ENCODE measurements at regions not wholly inside any gene's neighbourhood (a gene's known extent, or its start where the extent isn't known, plus 50 kb on each side); places are given as distances from the start of the nearest gene placed in this dataset.

GRCh38 chr7:156534925-156535324 is 105.6 kb upstream of the RNF32 start:
- CTCF ChIA-PET (ENCODE audit: partially characterized antibody), result no interaction called here
- Mint-ChIP-seq H3K4me3 (no peak overlapping the region), H3K9me3 (peaks cover 0 to 4% (median 0%) of the 10 kb centered on the region in 8 donors), H3K4me1 (no peaks in the 10 kb centered on the region), H3K36me3 (no peaks in the 10 kb centered on the region), H3K27ac (no peak overlapping the region), H3K27me3 (peaks cover 2 to 3% of the 10 kb centered on the region in 2 donors)
- H3K27ac ChIP-seq (ENCODE audit: low read depth, low read length), result no peak overlapping the region
- no peaks in the 10 kb centered on the region for H3K4me1 ChIP-seq (ENCODE audit: insufficient read depth, low read length)
- no peak for DNase-seq
- H3K9me3 ChIP-seq (ENCODE audit: control insufficient read depth in 1 of 2, low read length in 2 of 2), result no peaks in the 10 kb centered on the region
- no peak overlapping the region for H3K4me3 ChIP-seq (ENCODE audit: low read length in 2 of 2)
- H3K36me3 ChIP-seq (ENCODE audit: insufficient read depth, low read length), result no peaks in the 10 kb centered on the region
- H3K27me3 ChIP-seq (ENCODE audit: insufficient read depth, low read length), result no peaks in the 10 kb centered on the region
- POLR2A ChIA-PET (ENCODE audit: partially characterized antibody), result no interaction called here
- intact Hi-C loops (cut with micrococcal nuclease), result no loop called here

DNA sequence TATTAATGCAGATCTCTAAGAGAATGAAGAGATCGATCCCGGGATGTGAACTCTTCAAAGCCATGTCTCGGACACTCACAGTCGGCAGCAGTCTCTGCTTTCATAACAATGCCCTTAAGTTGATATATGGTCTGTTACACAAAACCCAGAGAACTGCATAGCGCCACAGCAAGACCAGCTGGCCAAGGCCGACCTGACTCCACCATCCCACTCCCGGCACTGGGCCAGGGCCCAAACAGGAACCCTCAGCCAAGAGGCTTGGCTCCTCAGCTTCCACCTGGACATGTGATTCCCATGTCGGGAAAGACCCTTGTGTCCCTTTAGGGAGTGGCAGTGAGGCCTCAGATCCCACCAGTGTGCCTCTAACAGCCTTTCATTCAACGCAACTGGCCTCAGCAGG is 106.6 kb upstream of the RNF32 start:
- H3K27me3 Mint-ChIP-seq, result peaks cover 2 to 3% of the 10 kb centered on the region in 2 donors
- CTCF ChIA-PET (ENCODE audit: partially characterized antibody), result no interaction called here
- H3K36me3 Mint-ChIP-seq, result no peaks in the 10 kb centered on the region

DNA sequence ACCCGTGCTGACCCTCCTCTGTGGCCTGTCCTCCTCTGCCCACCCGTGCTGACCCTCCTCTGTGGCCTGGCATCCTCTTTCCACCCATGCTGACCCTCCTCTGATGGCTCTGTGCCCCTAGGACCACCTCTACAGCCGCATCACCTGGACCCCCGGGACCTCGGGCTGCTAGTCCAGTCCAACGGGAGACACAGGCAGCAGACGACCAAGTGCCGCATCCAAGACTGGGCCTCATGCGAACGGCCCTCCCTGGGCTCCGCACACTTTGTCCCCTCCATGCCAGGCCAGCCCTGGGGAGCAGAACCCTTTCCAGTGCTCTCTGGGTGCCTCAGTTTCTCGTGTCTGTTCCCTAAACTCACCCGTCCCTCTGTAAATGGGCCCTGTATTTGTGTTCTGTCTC is 107.2 kb upstream of the RNF32 start:
- POLR2A ChIA-PET (ENCODE audit: partially characterized antibody), result no interaction called here
- DNase-seq, result no peak
- intact Hi-C loops (cut with micrococcal nuclease), result no loop called here
- H3K36me3 ChIP-seq (ENCODE audit: insufficient read depth, low read length), result no peaks in the 10 kb centered on the region
- peaks cover 2 to 3% of the 10 kb centered on the region in 2 donors for H3K27me3 Mint-ChIP-seq
- H3K4me1 ChIP-seq (ENCODE audit: insufficient read depth, low read length), result no peaks in the 10 kb centered on the region
- CTCF ChIA-PET (ENCODE audit: partially characterized antibody), result no interaction called here
- H3K4me3 ChIP-seq (ENCODE audit: low read length in 2 of 2), result no peak overlapping the region
- no peaks in the 10 kb centered on the region for H3K4me1 Mint-ChIP-seq
- H3K9me3 Mint-ChIP-seq, result peaks cover 0 to 4% (median 0%) of the 10 kb centered on the region in 8 donors
- H3K4me3 Mint-ChIP-seq, result no peak overlapping the region
- H3K27ac ChIP-seq (ENCODE audit: low read depth, low read length), result no peak overlapping the region
- no peaks in the 10 kb centered on the region for H3K27me3 ChIP-seq (ENCODE audit: insufficient read depth, low read length)
- H3K27ac Mint-ChIP-seq, result no peak overlapping the region
- H3K36me3 Mint-ChIP-seq, result no peaks in the 10 kb centered on the region
- H3K9me3 ChIP-seq (ENCODE audit: control insufficient read depth in 1 of 2, low read length in 2 of 2), result no peaks in the 10 kb centered on the region

More for the DNA sequence above, 106.6 kb upstream of the RNF32 start:
- intact Hi-C loops (cut with micrococcal nuclease), result no loop called here
- H3K4me3 ChIP-seq (ENCODE audit: low read length in 2 of 2), result no peak overlapping the region
- H3K9me3 ChIP-seq (ENCODE audit: control insufficient read depth in 1 of 2, low read length in 2 of 2), result no peaks in the 10 kb centered on the region
- Mint-ChIP-seq H3K4me3 (no peak overlapping the region), H3K9me3 (peaks cover 0 to 4% (median 0%) of the 10 kb centered on the region in 8 donors), H3K4me1 (no peaks in the 10 kb centered on the region), H3K27ac (no peak overlapping the region)
- DNase-seq, result no peak
- no peaks in the 10 kb centered on the region for H3K36me3 ChIP-seq (ENCODE audit: insufficient read depth, low read length)
- no peaks in the 10 kb centered on the region for H3K27me3 ChIP-seq (ENCODE audit: insufficient read depth, low read length)
- POLR2A ChIA-PET (ENCODE audit: partially characterized antibody), result no interaction called here
- no peak overlapping the region for H3K27ac ChIP-seq (ENCODE audit: low read depth, low read length)
- no peaks in the 10 kb centered on the region for H3K4me1 ChIP-seq (ENCODE audit: insufficient read depth, low read length)

- Histone ChIP-seq H3K27ac (ENCODE audit: low read depth, low read length) (no peak overlapping the region), H3K9me3 (ENCODE audit: control insufficient read depth in 1 of 2, low read length in 2 of 2) (no peaks in the 10 kb centered on the region), H3K4me1 (ENCODE audit: insufficient read depth, low read length) (no peaks in the 10 kb centered on the region), H3K27me3 (ENCODE audit: insufficient read depth, low read length) (no peaks in the 10 kb centered on the region), H3K36me3 (ENCODE audit: insufficient read depth, low read length) (no peaks in the 10 kb centered on the region), H3K4me3 (ENCODE audit: low read length in 2 of 2) (no peak overlapping the region)
- Mint-ChIP-seq H3K4me3 (no peak overlapping the region), H3K36me3 (no peaks in the 10 kb centered on the region), H3K27me3 (peaks cover 2 to 3% of the 10 kb centered on the region in 2 donors), H3K9me3 (no peaks in the 10 kb centered on the region), H3K27ac (no peak overlapping the region), H3K4me1 (no peaks in the 10 kb centered on the region)
- ChIA-PET POLR2A (ENCODE audit: partially characterized antibody) (no interaction called here), CTCF (ENCODE audit: partially characterized antibody) (no interaction called here)
- intact Hi-C loops (cut with micrococcal nuclease), result no loop called here
- no peak for DNase-seq
Observed at GRCh38 chr7:156532016-156532602, 108.5 kb upstream of the RNF32 start.

- no peak overlapping the region for H3K27ac Mint-ChIP-seq
- ChIA-PET CTCF (ENCODE audit: partially characterized antibody) (no interaction called here), POLR2A (ENCODE audit: partially characterized antibody) (no interaction called here)
- Histone ChIP-seq H3K4me3 (ENCODE audit: low read length in 2 of 2) (no peak overlapping the region), H3K4me1 (ENCODE audit: insufficient read depth, low read length) (no peaks in the 10 kb centered on the region), H3K27me3 (ENCODE audit: insufficient read depth, low read length) (no peaks in the 10 kb centered on the region), H3K9me3 (ENCODE audit: control insufficient read depth in 1 of 2, low read length in 2 of 2) (no peaks in the 10 kb centered on the region), H3K27ac (ENCODE audit: low read depth, low read length) (no peak overlapping the region), H3K36me3 (ENCODE audit: insufficient read depth, low read length) (no peaks in the 10 kb centered on the region)
- no peak for DNase-seq
- H3K36me3 Mint-ChIP-seq, result no peaks in the 10 kb centered on the region
- no peaks in the 10 kb centered on the region for H3K4me1 Mint-ChIP-seq
- H3K4me3 Mint-ChIP-seq, result no peak overlapping the region
- H3K27me3 Mint-ChIP-seq, result peaks cover 1 to 8% of the 10 kb centered on the region in 2 donors
- intact Hi-C loops (cut with micrococcal nuclease), result no loop called here
- no peaks in the 10 kb centered on the region for H3K9me3 Mint-ChIP-seq
Observed at GRCh38 chr7:156529956-156530355, 110.6 kb upstream of the RNF32 start.

DNA sequence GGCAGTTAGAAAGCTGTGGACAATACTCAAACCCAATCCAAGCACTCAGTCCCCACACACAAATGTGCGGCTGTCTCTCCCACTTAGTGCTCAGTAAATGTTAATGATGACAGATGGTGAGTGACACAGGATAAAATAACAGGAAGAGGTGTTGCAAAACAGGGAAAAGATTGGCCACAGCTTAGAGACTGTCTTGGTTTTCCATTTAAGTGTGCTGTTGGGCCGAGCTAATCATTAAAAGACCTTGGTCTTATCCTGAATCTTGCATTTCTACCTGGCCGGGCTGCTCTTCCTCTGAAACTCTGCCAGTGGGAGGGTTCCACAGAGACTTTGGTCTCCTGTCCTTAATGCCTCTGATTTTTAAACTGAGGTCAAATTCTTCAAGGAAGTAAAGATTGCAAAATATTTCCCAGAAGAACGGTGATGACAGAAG is 113.1 kb upstream of the RNF32 start:
- no peaks in the 10 kb centered on the region for H3K36me3 Mint-ChIP-seq
- no peak overlapping the region for H3K4me3 Mint-ChIP-seq
- no peaks in the 10 kb centered on the region for H3K9me3 ChIP-seq (ENCODE audit: control insufficient read depth in 1 of 2, low read length in 2 of 2)
- H3K4me3 ChIP-seq (ENCODE audit: low read length in 2 of 2), result no peak overlapping the region
- CTCF ChIA-PET (ENCODE audit: partially characterized antibody), result no interaction called here
- no peaks in the 10 kb centered on the region for H3K36me3 ChIP-seq (ENCODE audit: insufficient read depth, low read length)
- peaks cover 3 to 9% of the 10 kb centered on the region in 2 donors for H3K27me3 Mint-ChIP-seq
- no peak for DNase-seq
- POLR2A ChIA-PET (ENCODE audit: partially characterized antibody), result no interaction called here
- H3K27me3 ChIP-seq (ENCODE audit: insufficient read depth, low read length), result no peaks in the 10 kb centered on the region
- intact Hi-C loops (cut with micrococcal nuclease), result no loop called here
- H3K4me1 ChIP-seq (ENCODE audit: insufficient read depth, low read length), result no peaks in the 10 kb centered on the region
- no peak overlapping the region for H3K27ac ChIP-seq (ENCODE audit: low read depth, low read length)
- H3K27ac Mint-ChIP-seq, result no peak overlapping the region
- no peaks in the 10 kb centered on the region for H3K4me1 Mint-ChIP-seq
- no peaks in the 10 kb centered on the region for H3K9me3 Mint-ChIP-seq

- CTCF ChIA-PET (ENCODE audit: partially characterized antibody), result no interaction called here
- Mint-ChIP-seq H3K4me1 (no peaks in the 10 kb centered on the region), H3K9me3 (no peaks in the 10 kb centered on the region), H3K36me3 (no peaks in the 10 kb centered on the region), H3K4me3 (no peak overlapping the region), H3K27me3 (peaks cover 4 to 9% of the 10 kb centered on the region in 2 donors), H3K27ac (no peak overlapping the region)
- Histone ChIP-seq H3K27me3 (ENCODE audit: insufficient read depth, low read length) (no peaks in the 10 kb centered on the region), H3K4me1 (ENCODE audit: insufficient read depth, low read length) (no peaks in the 10 kb centered on the region), H3K36me3 (ENCODE audit: insufficient read depth, low read length) (no peaks in the 10 kb centered on the region), H3K4me3 (ENCODE audit: low read length in 2 of 2) (no peak overlapping the region), H3K27ac (ENCODE audit: low read depth, low read length) (no peak overlapping the region), H3K9me3 (ENCODE audit: control insufficient read depth in 1 of 2, low read length in 2 of 2) (no peaks in the 10 kb centered on the region)
- intact Hi-C loops (cut with micrococcal nuclease), result no loop called here
- POLR2A ChIA-PET (ENCODE audit: partially characterized antibody), result no interaction called here
- DNase-seq, result no peak
Observed at GRCh38 chr7:156524818-156525597, 115.6 kb upstream of the RNF32 start.

All from CD4-positive, alpha-beta memory T cell (primary cell).